H9 (cell line): ENCODE measurements at regions not wholly inside any gene's neighbourhood (a gene's known extent, or its start where the extent isn't known, plus 50 kb on each side); places are given as distances from the start of the nearest gene placed in this dataset.

ENCODE experiments used
- DNase-seq: peaks from one replicate; pipeline ENCODE4 v3.0.0-alpha.2; 2017
- H2AFZ ChIP-seq: one replicate; pipeline ENCODE4 v1.6.1; 2013; ENCODE audit warnings: mild to moderate bottlenecking, low read length, control low read depth, moderate library complexity
- H2AK5ac ChIP-seq: 2 replicates; pipeline ENCODE4 v1.6.1; 2013; ENCODE audit warnings: low read length, control low read depth, mixed read lengths; ENCODE audit not compliant: insufficient read length
- H2BK120ac ChIP-seq: one replicate; pipeline ENCODE4 v1.6.1; 2013; ENCODE audit warnings: low read depth, mild to moderate bottlenecking, low read length, control low read depth, inconsistent platforms; ENCODE audit not compliant: poor library complexity, severe bottlenecking
- H2BK12ac ChIP-seq: 2 replicates; pipeline ENCODE4 v1.6.1; 2013; ENCODE audit warnings: low read length, control low read depth, mixed read lengths, low read depth; ENCODE audit not compliant: insufficient read length
- H2BK15ac ChIP-seq: 2 replicates; pipeline ENCODE4 v1.6.1; 2013; ENCODE audit warnings: low read depth, low read length, control low read depth
- H2BK20ac ChIP-seq: one replicate; pipeline ENCODE4 v1.6.1; 2013; ENCODE audit warnings: low read depth, mild to moderate bottlenecking, low read length, control low read depth, inconsistent platforms; ENCODE audit not compliant: poor library complexity, severe bottlenecking
- H2BK5ac ChIP-seq: 2 replicates; pipeline ENCODE4 v1.6.1; 2013; ENCODE audit warnings: low read length, control low read depth, mixed read lengths; ENCODE audit not compliant: insufficient read length
- H3K14ac ChIP-seq: 2 replicates; pipeline ENCODE4 v1.6.1; 2013; ENCODE audit warnings: low read length, control low read depth; ENCODE audit not compliant: insufficient read depth
- H3K18ac ChIP-seq: 2 replicates; pipeline ENCODE4 v1.6.1; 2013; ENCODE audit warnings: low read depth, mild to moderate bottlenecking, mixed read lengths, low read length, control low read depth; ENCODE audit not compliant: insufficient read length
- H3K23ac ChIP-seq: 2 replicates; pipeline ENCODE4 v1.6.1; 2013; ENCODE audit warnings: low read length, control low read depth, mixed read lengths, low read depth; ENCODE audit not compliant: insufficient read length
- H3K23me2 ChIP-seq: 2 replicates; pipeline ENCODE4 v1.6.1; 2013; ENCODE audit warnings: low read depth, mild to moderate bottlenecking, mixed read lengths, low read length, control low read depth; ENCODE audit not compliant: insufficient read length, poor library complexity, severe bottlenecking
- H3K27ac ChIP-seq: 2 replicates; pipeline ENCODE4 v1.5.1; 2013; ENCODE audit warnings: low read length, control low read depth, mixed read lengths, low read depth; ENCODE audit not compliant: insufficient read length
- H3K27me3 ChIP-seq: 2 replicates; pipeline ENCODE4 v1.6.1; 2013; ENCODE audit warnings: low read length, control low read depth, inconsistent platforms; ENCODE audit not compliant: insufficient read depth
- H3K4ac ChIP-seq: 2 replicates; pipeline ENCODE4 v1.6.1; 2013; ENCODE audit warnings: low read depth, mild to moderate bottlenecking, control low read depth, inconsistent platforms, low read length, moderate library complexity
- H3K4me1 ChIP-seq: 2 replicates; pipeline ENCODE4 v1.6.1; 2013; ENCODE audit warnings: low read length, control low read depth, inconsistent platforms; ENCODE audit not compliant: insufficient read depth
- H3K4me2 ChIP-seq: 2 replicates; pipeline ENCODE4 v1.6.1; 2013; ENCODE audit warnings: low read length, control low read depth, mixed read lengths; ENCODE audit not compliant: insufficient read length, insufficient read depth
- H3K56ac ChIP-seq: 2 replicates; pipeline ENCODE4 v1.6.1; 2013; ENCODE audit warnings: low read depth, mild to moderate bottlenecking, mixed read lengths, low read length, control low read depth; ENCODE audit not compliant: insufficient read length
- H3K79me1 ChIP-seq: 2 replicates; pipeline ENCODE4 v1.6.1; 2013; ENCODE audit warnings: low read depth, mild to moderate bottlenecking, moderate library complexity, low read length, control low read depth, inconsistent platforms; ENCODE audit not compliant: insufficient read depth, poor library complexity, severe bottlenecking
- H3K79me2 ChIP-seq: 2 replicates; pipeline ENCODE4 v1.6.1; 2013; ENCODE audit warnings: low read length, control low read depth, inconsistent platforms; ENCODE audit not compliant: insufficient read depth
- H3K9ac ChIP-seq: 2 replicates; pipeline ENCODE4 v1.6.1; 2013; ENCODE audit warnings: low read length, control low read depth, mixed read lengths; ENCODE audit not compliant: insufficient read length; ENCODE audit errors: extremely low read depth
- H3K9me3 ChIP-seq: one replicate; pipeline ENCODE4 v1.6.1; 2013; ENCODE audit warnings: low read depth, low read length, inconsistent platforms; ENCODE audit not compliant: control insufficient read depth
- H3T11ph ChIP-seq: one replicate; pipeline ENCODE4 v1.6.1; 2013; ENCODE audit warnings: mild to moderate bottlenecking, low read length, control low read depth, inconsistent platforms
- H4K20me1 ChIP-seq: one replicate; pipeline ENCODE4 v1.6.1; 2013; ENCODE audit not compliant: control insufficient read depth, insufficient read length, insufficient read depth
- H4K5ac ChIP-seq: 2 replicates; pipeline ENCODE4 v1.6.1; 2013; ENCODE audit warnings: low read depth, mild to moderate bottlenecking, mixed read lengths, low read length, control low read depth; ENCODE audit not compliant: insufficient read length
- H4K8ac ChIP-seq: replicated peaks from 2 replicates; pipeline ENCODE4 v1.6.1; 2013; ENCODE audit warnings: low read length, control low read depth, mixed read lengths, low read depth; ENCODE audit not compliant: insufficient read length
- H4K91ac ChIP-seq: 2 replicates; pipeline ENCODE4 v1.6.1; 2013; ENCODE audit warnings: low read depth, mild to moderate bottlenecking, moderate library complexity, mixed read lengths, low read length, control low read depth; ENCODE audit not compliant: insufficient read length
- H3K27ac Mint-ChIP-seq, 3 experiments: 2 replicates in 2 of 3; 3 replicates in 1 of 3; pipeline ENCODE4 v1.8.0; 2020 to 2021; ENCODE audit warnings: mixed read lengths in 3 of 3, mild to moderate bottlenecking in 1 of 3, moderate library complexity in 1 of 3
- H3K27me3 Mint-ChIP-seq: 2 replicates; pipeline ENCODE4 v1.8.0; 2021; ENCODE audit warnings: low read depth, mild to moderate bottlenecking, moderate library complexity, mixed read lengths
- H3K36me3 Mint-ChIP-seq, 3 experiments: 2 replicates in 2 of 3; 3 replicates in 1 of 3; pipeline ENCODE4 v1.8.0; 2020 to 2021; ENCODE audit warnings: low read depth in 3 of 3, mixed read lengths in 3 of 3; ENCODE audit not compliant: insufficient read depth in 1 of 3
- H3K4me1 Mint-ChIP-seq, 2 experiments: 2 replicates each; pipeline ENCODE4 v1.8.0; 2020; ENCODE audit warnings: mixed read lengths in 2 of 2
- H3K4me3 Mint-ChIP-seq, 2 experiments: 2 replicates in 1 of 2; 3 replicates in 1 of 2; pipeline ENCODE4 v1.8.0; 2020 to 2021; ENCODE audit warnings: mild to moderate bottlenecking in 2 of 2, mixed read lengths in 2 of 2, moderate library complexity in 1 of 2
- H3K9me3 Mint-ChIP-seq, 2 experiments: 2 replicates in 1 of 2; 3 replicates in 1 of 2; pipeline ENCODE4 v1.8.0; 2020; ENCODE audit warnings: mild to moderate bottlenecking in 2 of 2, mixed read lengths in 2 of 2, moderate library complexity in 1 of 2
- CTCF ChIP-seq: fragments of 200-600 bp; sonication (generic); conservative IDR thresholded peaks from 3 replicates; pipeline ENCODE4 v1.8.0; 2021; ENCODE audit warnings: antibody characterized with exemption, mild to moderate bottlenecking
- WGBS: extraction: QIAGEN DNeasy Blood & Tissue Kit; methylation state at CpG from one replicate; pipeline ENCODE4 v1.1.7; 2013; ENCODE audit warnings: missing lambda C conversion rate, low lambda C conversion rate, mixed read lengths; ENCODE audit not compliant: insufficient read length; ENCODE audit errors: extremely low coverage; 5-methylcytosine and 5-hydroxymethylcytosine counted together

- Histone ChIP-seq H4K91ac (no peak overlapping the region), H3K23ac (no peak overlapping the region), H3K27me3 (no peaks in the 10 kb centered on the region), H3K18ac (no peak overlapping the region), H4K5ac (no peak overlapping the region), H2BK120ac (no peak overlapping the region), H3K9ac (no peak overlapping the region), H3K56ac (no peak overlapping the region), H2AFZ (no peak overlapping the region), H2BK5ac (no peak overlapping the region), H2BK20ac (no peak overlapping the region), H3K4me1 (no peaks in the 10 kb centered on the region; the same call in 1 of the 2 replicates), H2AK5ac (no peak overlapping the region), H3K79me2 (no peaks in the 10 kb centered on the region), H4K20me1 (no peaks in the 10 kb centered on the region), H3K4me2 (no peak overlapping the region), H3K14ac (no peak overlapping the region), H3K4ac (no peak overlapping the region), H3K27ac (no peak overlapping the region), H3K79me1 (no peaks in the 10 kb centered on the region), H3K9me3 (no peaks in the 10 kb centered on the region), H2BK15ac (no peak overlapping the region), H3K23me2 (no peaks in the 10 kb centered on the region), H3T11ph (no peak overlapping the region), H2BK12ac (no peak overlapping the region), H4K8ac (no peak overlapping the region)
- Mint-ChIP-seq H3K27me3 (no peaks in the 10 kb centered on the region), H3K4me1 (peaks cover 4 to 6% of the 10 kb centered on the region in 2 experiments), H3K36me3 (peaks cover 43 to 68% (median 66%) of the 10 kb centered on the region in 3 experiments; a peak in 6 of 7 replicates), H3K27ac (no peak overlapping the region), H3K4me3 (no peak overlapping the region), H3K9me3 (no peaks in the 10 kb centered on the region; a peak in 1 of 5 replicates)
- TF ChIP-seq CTCF, result no peak
- DNase-seq, result no peak
- WGBS, result no CpG with 5 or more reads among the region's 4 CpGs
Measured at GRCh38 chr16:31706925-31707324, 166.7 kb upstream of the ZNF267 start.
